ENCODE measurements at regions not wholly inside any gene's neighbourhood (a gene's known extent, or its start where the extent isn't known, plus 50 kb on each side); places are given as distances from the start of the nearest gene placed in this dataset.

DNA sequence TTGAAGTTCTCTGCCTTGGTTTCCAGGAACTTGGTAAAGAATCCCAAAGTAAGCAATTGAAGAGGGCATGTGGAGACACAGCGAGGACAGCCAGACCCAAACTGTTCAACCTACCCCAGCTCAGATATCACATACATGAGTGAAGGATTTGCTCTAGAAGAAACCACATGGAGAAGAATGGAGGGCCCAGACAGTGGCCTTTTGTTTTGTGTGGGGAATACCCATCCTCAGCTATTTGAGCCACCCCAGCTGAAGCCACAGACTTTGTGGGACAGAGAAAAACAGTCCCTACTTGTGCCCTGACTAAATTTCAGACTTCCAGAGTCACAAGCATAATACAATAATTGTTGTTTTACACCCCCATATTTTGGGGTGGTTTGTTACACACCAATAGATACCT is 387.1 kb downstream of the ZSWIM6 start:
- H3K4me1 Mint-ChIP-seq: no peaks in the 10 kb centered on the region
- H3K27me3 Mint-ChIP-seq: peaks cover 5% of the 10 kb centered on the region
- H3K9me3 Mint-ChIP-seq: peaks cover 7% of the 10 kb centered on the region
- no peak for ATAC-seq
- no peak for DNase-seq
- no peak overlapping the region for H3K27ac Mint-ChIP-seq
- H3K36me3 Mint-ChIP-seq (ENCODE audit: low read depth): no peaks in the 10 kb centered on the region
- H3K4me3 Mint-ChIP-seq: no peak overlapping the region

DNA sequence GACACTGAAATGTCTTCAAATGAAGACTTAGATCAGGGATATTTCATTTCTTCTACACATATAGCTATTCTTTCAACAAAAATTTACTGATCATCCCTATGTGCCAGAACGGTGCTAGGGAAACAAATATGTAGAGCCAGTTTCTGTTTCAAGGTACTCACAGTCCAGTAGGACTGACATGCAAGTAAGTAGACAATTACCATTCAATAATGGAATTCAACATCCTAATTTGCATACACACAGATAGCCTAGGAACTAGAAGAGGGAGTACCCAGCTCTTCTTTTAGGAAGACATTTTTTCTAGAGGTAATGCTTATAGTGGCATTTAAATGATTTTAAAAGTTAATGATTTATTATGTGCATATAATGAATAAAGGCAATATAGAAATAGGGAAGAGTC is 388.8 kb downstream of the ZSWIM6 start:
- Mint-ChIP-seq H3K4me3 (no peak overlapping the region), H3K27me3 (peaks cover 6% of the 10 kb centered on the region), H3K27ac (no peak overlapping the region), H3K36me3 (ENCODE audit: low read depth) (no peaks in the 10 kb centered on the region), H3K4me1 (no peaks in the 10 kb centered on the region), H3K9me3 (peaks cover 7% of the 10 kb centered on the region)
- DNase-seq: no peak
- ATAC-seq: no peak

DNA sequence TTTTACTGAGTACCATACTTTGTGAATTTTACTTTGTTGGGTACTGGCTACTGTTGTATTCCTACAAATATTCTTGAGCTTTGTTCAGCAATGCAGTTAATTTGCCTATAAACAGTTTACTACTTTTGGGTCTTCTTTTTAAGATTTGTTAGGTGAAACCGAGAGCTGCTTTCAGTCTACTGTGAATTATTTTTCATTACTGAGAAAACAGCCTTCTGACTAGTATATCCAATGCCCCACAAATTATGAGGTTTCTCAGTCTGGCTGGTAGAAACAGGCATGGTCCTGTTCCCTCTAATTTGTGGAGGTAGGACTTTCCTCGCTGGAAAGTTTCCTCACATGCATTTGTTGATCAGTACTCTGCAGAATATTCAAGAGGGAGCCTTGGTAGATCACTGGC is 392.0 kb downstream of the ZSWIM6 start:
- H3K9me3 Mint-ChIP-seq: peaks cover 7% of the 10 kb centered on the region

DNA sequence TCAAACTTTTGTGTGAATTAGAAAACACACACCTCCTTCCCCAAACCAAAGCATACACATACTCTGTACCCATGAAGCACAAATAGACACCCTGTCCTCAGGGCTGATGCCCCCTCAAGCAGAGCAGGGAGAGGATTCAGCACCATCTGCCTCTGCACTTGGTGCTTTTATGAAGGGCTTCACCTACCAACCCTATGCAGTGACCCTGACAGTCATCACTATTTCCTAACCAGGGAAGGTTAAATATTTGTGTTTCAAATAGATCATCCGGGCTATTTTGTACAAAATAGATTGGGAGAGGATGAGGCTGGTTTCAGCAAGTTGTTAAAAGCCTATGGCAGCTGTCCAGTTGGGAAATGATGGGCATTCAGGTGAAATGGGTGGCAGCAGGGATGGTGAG is 396.2 kb downstream of the ZSWIM6 start:
- DNase-seq: no peak
- ATAC-seq: no peak
- H3K27me3 Mint-ChIP-seq: peaks cover 13% of the 10 kb centered on the region
- H3K4me1 Mint-ChIP-seq: no peaks in the 10 kb centered on the region
- no peaks in the 10 kb centered on the region for H3K36me3 Mint-ChIP-seq (ENCODE audit: low read depth)
- H3K27ac Mint-ChIP-seq: no peak overlapping the region
- H3K4me3 Mint-ChIP-seq: no peak overlapping the region
- peaks cover 4% of the 10 kb centered on the region for H3K9me3 Mint-ChIP-seq

More for the DNA sequence above, 392.0 kb downstream of the ZSWIM6 start:
- no peaks in the 10 kb centered on the region for H3K4me1 Mint-ChIP-seq
- no peaks in the 10 kb centered on the region for H3K36me3 Mint-ChIP-seq (ENCODE audit: low read depth)
- DNase-seq: no peak
- H3K4me3 Mint-ChIP-seq: no peak overlapping the region
- ATAC-seq: no peak
- H3K27ac Mint-ChIP-seq: no peak overlapping the region
- peaks cover 6% of the 10 kb centered on the region for H3K27me3 Mint-ChIP-seq

DNA sequence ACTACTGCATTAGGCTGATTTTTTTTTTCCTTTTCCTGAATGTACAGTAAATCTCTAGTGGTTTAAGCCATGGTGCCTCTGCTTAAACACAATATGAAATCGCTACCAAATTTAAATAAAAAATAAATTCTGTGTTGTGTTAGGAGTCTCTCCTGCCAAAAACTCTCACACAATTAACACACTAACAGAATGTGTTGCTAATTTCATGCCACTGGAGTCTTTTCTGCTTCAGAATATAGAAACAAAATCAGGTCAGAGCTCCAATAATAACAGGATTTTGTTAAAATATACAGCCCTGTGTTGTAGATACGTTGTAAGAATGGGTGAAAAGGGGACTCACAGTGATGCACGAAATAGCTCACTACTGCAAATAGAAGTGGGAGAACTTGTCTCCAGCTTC is 398.8 kb downstream of the ZSWIM6 start:
- no peak overlapping the region for H3K27ac Mint-ChIP-seq

DNA sequence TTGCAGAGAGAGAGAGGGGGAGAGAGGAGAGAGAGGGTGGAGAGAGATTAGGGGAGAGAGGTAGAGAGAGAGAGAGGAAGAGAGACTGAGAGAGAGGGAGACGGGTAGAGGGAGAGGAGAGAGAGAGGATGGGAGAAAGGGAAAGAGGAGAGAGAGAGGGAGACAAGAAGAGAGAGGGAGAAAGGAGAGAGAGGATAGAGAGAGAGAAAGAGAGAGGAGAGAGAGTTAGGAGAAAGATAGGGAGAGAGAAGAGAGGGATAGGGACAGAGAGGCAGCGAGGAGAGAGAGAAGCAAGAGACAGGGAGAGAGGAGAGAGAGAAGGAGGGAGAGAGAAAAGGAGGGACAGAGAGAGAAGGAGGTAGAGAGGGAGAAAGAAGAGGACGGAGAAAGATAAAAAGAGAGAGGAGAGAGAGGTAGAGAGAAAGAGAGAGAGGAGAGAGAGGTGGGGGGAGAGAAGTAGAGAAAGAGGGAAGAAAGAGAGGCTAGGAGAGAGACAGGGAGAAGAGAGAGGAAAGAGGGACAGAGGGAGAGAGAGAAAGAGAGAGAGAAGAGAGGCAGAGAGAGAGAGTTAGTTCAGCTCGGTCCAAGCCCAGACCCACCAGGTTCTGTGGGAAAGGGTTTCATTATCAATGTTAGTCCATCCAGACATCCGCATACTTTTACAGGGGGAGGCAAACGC is 399.3 kb downstream of the ZSWIM6 start:
- H3K4me1 Mint-ChIP-seq: no peaks in the 10 kb centered on the region
- no peak for DNase-seq
- no peak overlapping the region for H3K4me3 Mint-ChIP-seq
- peaks cover 9% of the 10 kb centered on the region for H3K27me3 Mint-ChIP-seq
- H3K27ac Mint-ChIP-seq: no peak overlapping the region
- ATAC-seq: no peak
- no peaks in the 10 kb centered on the region for H3K9me3 Mint-ChIP-seq
- no peaks in the 10 kb centered on the region for H3K36me3 Mint-ChIP-seq (ENCODE audit: low read depth)

More for the DNA sequence above, 398.8 kb downstream of the ZSWIM6 start:
- DNase-seq (no peak), ATAC-seq (no peak)
- Mint-ChIP-seq H3K9me3 (no peaks in the 10 kb centered on the region), H3K36me3 (ENCODE audit: low read depth) (no peaks in the 10 kb centered on the region), H3K4me3 (no peak overlapping the region), H3K27me3 (peaks cover 9% of the 10 kb centered on the region), H3K4me1 (no peaks in the 10 kb centered on the region)

DNA sequence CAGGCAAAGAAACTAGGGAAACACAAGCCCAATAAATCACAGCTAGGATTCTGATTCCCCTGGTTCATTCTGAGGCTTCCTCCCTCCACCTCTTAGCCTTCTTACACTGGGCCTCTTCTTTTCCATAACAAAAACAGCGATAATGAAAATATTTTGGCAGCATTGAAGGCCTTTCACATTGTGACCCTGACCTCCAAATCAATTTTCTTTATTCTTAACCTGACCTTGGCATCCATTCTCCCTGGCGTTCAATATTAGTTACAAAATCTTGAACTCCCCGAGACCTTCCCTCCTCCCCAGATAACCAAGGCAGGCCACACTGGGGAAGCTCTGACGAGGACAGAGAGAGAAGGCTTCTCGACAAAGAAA is 399.9 kb downstream of the ZSWIM6 start:
- H3K27ac Mint-ChIP-seq: no peak overlapping the region
- H3K9me3 Mint-ChIP-seq: no peaks in the 10 kb centered on the region
- H3K27me3 Mint-ChIP-seq: peaks cover 9% of the 10 kb centered on the region
- ATAC-seq (no peak), DNase-seq (no peak)
- no peaks in the 10 kb centered on the region for H3K36me3 Mint-ChIP-seq (ENCODE audit: low read depth)
- H3K4me3 Mint-ChIP-seq: no peak overlapping the region
- H3K4me1 Mint-ChIP-seq: no peaks in the 10 kb centered on the region

DNA sequence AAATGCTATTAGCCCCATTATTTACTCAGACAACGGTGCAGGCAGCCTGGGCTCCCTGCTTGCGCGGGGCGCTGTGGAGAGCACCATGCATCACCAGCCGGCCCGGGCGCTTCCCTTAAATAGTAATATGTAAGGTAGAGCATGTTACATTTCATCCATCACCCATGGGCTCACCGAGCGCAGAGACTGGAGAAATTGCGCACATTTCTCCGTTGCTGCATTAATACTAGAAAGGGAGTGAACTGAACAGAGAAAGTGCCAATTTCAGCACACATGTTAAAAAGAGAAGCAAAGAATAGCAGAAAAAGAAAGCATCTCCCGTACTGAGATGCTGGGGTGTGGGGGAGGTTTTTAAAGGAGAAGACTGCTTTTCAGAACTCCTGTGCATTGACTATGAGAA is 400.3 kb downstream of the ZSWIM6 start:
- DNase-seq (no peak), ATAC-seq (no peak)
- Mint-ChIP-seq H3K36me3 (ENCODE audit: low read depth) (no peaks in the 10 kb centered on the region), H3K27ac (no peak overlapping the region), H3K4me3 (no peak overlapping the region), H3K4me1 (no peaks in the 10 kb centered on the region), H3K27me3 (peaks cover 9% of the 10 kb centered on the region), H3K9me3 (no peaks in the 10 kb centered on the region)

DNA sequence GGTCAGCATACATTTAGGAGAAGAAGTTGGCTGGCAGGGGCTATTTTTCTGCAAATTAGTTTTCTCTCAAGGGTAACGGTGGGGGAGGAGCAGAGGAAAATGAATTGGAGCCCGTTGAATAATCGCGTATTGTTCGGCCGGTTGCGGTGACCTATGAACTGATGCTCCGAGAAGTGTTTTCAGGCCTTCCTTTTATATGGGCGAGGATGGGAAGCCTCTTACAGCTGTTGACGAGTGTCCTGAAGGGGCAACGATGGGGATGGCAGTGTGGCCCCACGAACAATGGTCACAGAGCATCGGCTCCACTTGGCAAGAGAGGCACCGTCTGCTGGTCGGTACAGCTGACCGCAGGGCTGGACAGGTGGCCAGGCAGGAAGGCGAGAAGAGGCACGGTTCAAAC is 400.7 kb downstream of the ZSWIM6 start:
- ATAC-seq (no peak), DNase-seq (no peak)
- no peaks in the 10 kb centered on the region for H3K9me3 Mint-ChIP-seq
- H3K27ac Mint-ChIP-seq: no peak overlapping the region
- no peaks in the 10 kb centered on the region for H3K4me1 Mint-ChIP-seq
- H3K4me3 Mint-ChIP-seq: no peak overlapping the region
- no peaks in the 10 kb centered on the region for H3K36me3 Mint-ChIP-seq (ENCODE audit: low read depth)
- peaks cover 9% of the 10 kb centered on the region for H3K27me3 Mint-ChIP-seq

DNA sequence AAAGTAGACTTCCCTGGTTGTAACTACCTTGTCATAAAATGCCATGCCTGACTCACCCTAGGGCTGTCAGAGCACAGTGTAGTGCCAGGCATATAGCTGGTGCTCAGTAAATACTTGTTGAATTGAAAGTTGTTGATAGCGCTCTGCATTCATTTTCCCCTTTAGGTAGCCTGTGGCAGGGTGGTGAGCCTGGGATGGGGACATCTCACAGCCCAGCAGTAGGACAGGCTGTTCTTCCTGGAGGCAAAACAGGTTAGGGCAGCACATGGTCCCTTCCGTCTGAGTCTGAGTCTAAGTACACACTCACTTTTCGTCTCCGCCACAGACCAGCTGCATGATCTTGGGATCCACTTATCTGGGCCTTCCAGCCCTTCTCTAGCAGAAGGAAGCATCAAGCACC is 401.9 kb downstream of the ZSWIM6 start:
- Mint-ChIP-seq H3K36me3 (ENCODE audit: low read depth) (no peaks in the 10 kb centered on the region), H3K27ac (no peak overlapping the region), H3K9me3 (no peaks in the 10 kb centered on the region), H3K27me3 (peaks cover 9% of the 10 kb centered on the region), H3K4me1 (no peaks in the 10 kb centered on the region), H3K4me3 (no peak overlapping the region)
- DNase-seq: no peak
- no peak for ATAC-seq

DNA sequence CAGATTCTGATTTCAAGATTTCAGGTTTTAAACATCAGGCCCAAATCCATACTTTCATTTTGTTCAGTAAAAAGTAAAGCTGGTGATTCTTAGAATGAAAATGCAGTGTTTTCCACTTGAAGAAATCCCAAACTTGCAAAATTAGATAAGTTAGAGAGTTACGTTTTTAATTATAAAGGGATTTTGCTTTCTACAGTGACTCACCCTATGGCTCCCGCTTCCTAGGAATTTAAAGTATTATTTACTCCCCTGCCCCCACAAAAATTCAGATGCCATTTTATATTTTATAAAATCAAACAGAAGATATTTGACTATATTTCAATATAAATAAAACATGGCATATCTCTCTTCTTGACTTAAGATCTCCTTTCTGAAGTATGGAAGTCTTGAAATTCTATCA is 402.9 kb downstream of the ZSWIM6 start:
- ATAC-seq (no peak), DNase-seq (no peak)
- Mint-ChIP-seq H3K27me3 (peaks cover 9% of the 10 kb centered on the region), H3K9me3 (no peaks in the 10 kb centered on the region), H3K4me1 (no peaks in the 10 kb centered on the region), H3K4me3 (no peak overlapping the region), H3K27ac (no peak overlapping the region), H3K36me3 (ENCODE audit: low read depth) (no peaks in the 10 kb centered on the region)

DNA sequence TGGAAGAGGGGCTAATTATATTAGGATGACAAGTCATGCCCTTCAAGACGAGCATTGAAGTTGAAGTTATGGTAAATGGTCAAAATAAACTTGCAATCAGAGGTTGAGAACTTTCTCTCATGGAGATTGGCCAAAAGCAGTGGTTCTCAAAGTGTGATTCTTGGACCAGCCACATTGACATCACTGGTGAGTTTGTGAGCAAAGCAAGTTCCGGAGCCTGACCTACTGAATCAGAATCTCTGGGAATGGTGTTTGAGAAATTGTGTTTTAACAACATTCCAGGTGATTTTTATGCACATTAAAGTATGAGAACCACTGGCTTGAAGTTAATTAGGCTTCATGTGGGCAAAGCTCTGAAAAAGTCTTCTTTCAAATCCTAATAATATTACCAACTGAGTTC is 403.5 kb downstream of the ZSWIM6 start:
- no peak overlapping the region for H3K4me3 Mint-ChIP-seq

DNA sequence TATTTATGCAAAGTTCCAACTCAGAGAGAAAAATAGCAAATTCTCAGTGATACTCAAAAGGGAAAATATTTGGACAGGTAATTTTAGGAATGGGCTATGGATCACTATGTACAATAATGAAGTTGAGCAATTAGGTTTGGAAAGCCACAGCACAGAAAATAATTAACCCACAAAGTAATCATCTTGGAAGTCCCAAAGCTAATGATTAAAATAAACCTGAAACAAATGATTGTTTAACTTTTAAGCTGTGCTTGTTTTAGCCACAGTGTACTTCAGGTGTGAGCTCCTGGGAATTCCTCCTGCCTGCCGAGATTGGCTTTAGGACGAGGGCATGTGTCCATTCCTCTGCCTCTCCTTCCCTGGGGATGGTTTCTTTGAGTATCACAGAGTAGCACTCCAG is 403.9 kb downstream of the ZSWIM6 start:
- Mint-ChIP-seq H3K9me3 (no peaks in the 10 kb centered on the region), H3K27ac (no peak overlapping the region), H3K4me1 (no peaks in the 10 kb centered on the region), H3K4me3 (no peak overlapping the region), H3K36me3 (ENCODE audit: low read depth) (no peaks in the 10 kb centered on the region), H3K27me3 (peaks cover 5% of the 10 kb centered on the region)
- DNase-seq: no peak
- no peak for ATAC-seq

More for the DNA sequence above, 403.5 kb downstream of the ZSWIM6 start:
- Mint-ChIP-seq H3K36me3 (ENCODE audit: low read depth) (no peaks in the 10 kb centered on the region), H3K27ac (no peak overlapping the region), H3K27me3 (peaks cover 5% of the 10 kb centered on the region), H3K4me1 (no peaks in the 10 kb centered on the region), H3K9me3 (no peaks in the 10 kb centered on the region)
- ATAC-seq (no peak), DNase-seq (no peak)

DNA sequence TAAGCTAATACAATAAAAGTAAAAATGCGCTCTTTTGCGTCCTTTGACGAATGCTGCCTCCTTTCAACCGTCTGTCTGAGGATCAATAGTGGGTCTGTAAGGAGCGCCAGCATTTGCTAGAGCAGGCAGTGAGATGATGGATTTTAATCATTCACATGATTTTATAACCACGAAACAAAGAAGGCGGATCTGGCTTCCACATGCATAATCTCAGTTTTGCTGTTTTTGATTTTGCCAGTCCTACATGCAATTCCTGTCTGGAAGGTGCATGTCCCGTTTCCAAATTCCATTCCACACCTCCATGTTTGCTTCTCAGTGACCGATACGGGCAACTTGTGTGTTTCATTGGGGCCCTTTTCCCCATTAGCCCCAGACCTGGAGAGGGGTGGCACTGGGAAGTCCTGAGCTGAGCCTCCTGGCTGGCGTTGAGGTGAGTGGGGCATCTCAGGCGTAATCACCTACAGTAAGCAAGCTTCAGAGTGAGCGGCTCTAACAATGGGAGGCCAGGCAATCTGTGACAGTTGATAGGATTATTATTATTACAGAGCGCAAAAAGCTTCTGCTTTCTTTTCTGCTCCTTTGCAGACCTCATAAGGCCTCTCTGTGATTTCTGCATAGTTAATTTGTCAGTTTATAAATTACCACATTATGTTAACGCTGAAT is 405.4 kb downstream of the ZSWIM6 start:
- peaks cover 2% of the 10 kb centered on the region for H3K27me3 Mint-ChIP-seq
- no peak for DNase-seq
- no peaks in the 10 kb centered on the region for H3K9me3 Mint-ChIP-seq
- H3K4me3 Mint-ChIP-seq: no peak overlapping the region
- H3K4me1 Mint-ChIP-seq: no peaks in the 10 kb centered on the region
- H3K36me3 Mint-ChIP-seq (ENCODE audit: low read depth): no peaks in the 10 kb centered on the region
- no peak overlapping the region for H3K27ac Mint-ChIP-seq
- no peak for ATAC-seq

DNA sequence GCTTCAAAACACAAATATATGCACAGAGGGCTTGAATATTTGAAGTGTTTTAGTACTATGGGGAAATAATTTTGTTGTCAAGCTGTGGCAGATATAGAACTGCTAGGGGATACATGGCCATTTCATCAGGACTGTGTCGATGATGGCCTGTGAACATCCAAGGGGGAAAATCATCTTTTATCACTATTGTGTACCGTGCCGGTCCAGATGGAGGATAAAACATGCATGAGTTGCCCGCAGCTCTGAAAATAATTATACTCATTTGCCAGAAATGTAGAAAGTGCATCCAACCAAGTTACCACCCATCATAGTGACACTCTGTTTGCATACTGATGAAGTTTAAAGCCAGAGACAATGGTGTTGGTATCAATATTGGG is 405.9 kb downstream of the ZSWIM6 start:
- ATAC-seq (no peak), DNase-seq (no peak)
- Mint-ChIP-seq H3K4me1 (no peaks in the 10 kb centered on the region), H3K27ac (no peak overlapping the region), H3K27me3 (peaks cover 2% of the 10 kb centered on the region), H3K4me3 (no peak overlapping the region), H3K9me3 (no peaks in the 10 kb centered on the region), H3K36me3 (ENCODE audit: low read depth) (no peaks in the 10 kb centered on the region)

DNA sequence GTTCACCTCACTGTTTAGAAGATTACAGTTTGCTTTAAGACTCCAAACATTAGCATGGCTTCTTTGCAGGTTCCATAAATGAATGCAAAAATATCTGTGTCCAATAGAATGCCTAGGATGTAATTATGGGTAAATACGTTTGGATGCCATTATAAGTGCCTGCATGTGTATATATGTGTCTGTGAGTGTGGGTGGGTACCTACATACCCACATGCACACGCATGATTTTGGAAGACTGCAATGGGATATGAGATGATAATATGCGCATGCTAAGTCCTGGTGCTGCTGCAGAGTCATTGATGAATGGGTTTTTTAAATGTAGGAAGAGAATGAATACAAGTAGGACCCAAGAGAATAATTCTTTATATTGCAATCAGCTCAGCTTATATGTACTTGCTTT is 406.4 kb downstream of the ZSWIM6 start:
- no peak for ATAC-seq
- H3K27me3 Mint-ChIP-seq: peaks cover 2% of the 10 kb centered on the region
- H3K36me3 Mint-ChIP-seq (ENCODE audit: low read depth): no peaks in the 10 kb centered on the region
- no peaks in the 10 kb centered on the region for H3K4me1 Mint-ChIP-seq
- H3K4me3 Mint-ChIP-seq: no peak overlapping the region
- H3K27ac Mint-ChIP-seq: no peak overlapping the region
- DNase-seq: no peak
- H3K9me3 Mint-ChIP-seq: no peaks in the 10 kb centered on the region
